Mucosa of rectum (tissue), 2 donors: ENCODE measurements at regions not wholly inside any gene's neighbourhood (a gene's known extent, or its start where the extent isn't known, plus 50 kb on each side); places are given as distances from the start of the nearest gene placed in this dataset.
"Not testable (repeated sequence)": the region's sequence is repeated elsewhere in the genome, so short reads cannot be mapped to it uniquely, and the experiment has no call there.

Experiments
- H3K27ac ChIP-seq, 2 donors: one replicate each; pipeline ENCODE4 v1.7.0; 2013; ENCODE audit warnings: inconsistent platforms in 2 of 2, low read depth in 2 of 2, low read length in 2 of 2
- H3K27me3 ChIP-seq, 2 donors: one replicate each; pipeline ENCODE4 v1.7.0; 2013; ENCODE audit warnings: low read length in 2 of 2; ENCODE audit not compliant: control insufficient read depth in 2 of 2, insufficient read depth in 2 of 2
- H3K36me3 ChIP-seq, 2 donors: one replicate each; pipeline ENCODE4 v1.7.0; 2013; ENCODE audit warnings: low read length in 2 of 2; ENCODE audit not compliant: control insufficient read depth in 2 of 2, insufficient read depth in 2 of 2
- H3K4me1 ChIP-seq, 2 donors: one replicate each; pipeline ENCODE4 v1.7.0; 2013; ENCODE audit warnings: low read length in 2 of 2, mild to moderate bottlenecking in 1 of 2; ENCODE audit not compliant: control insufficient read depth in 2 of 2, insufficient read depth in 2 of 2
- H3K4me3 ChIP-seq, 2 donors: one replicate each; pipeline ENCODE4 v1.7.0; 2013; ENCODE audit warnings: low read length in 2 of 2
- H3K9ac ChIP-seq, 2 donors: one replicate each; pipeline ENCODE4 v1.7.0; 2013; ENCODE audit warnings: low read length in 2 of 2, low read depth in 1 of 2, mild to moderate bottlenecking in 1 of 2
- H3K9me3 ChIP-seq, 2 donors: one replicate each; pipeline ENCODE4 v1.7.0; 2013; ENCODE audit warnings: low read length in 2 of 2; ENCODE audit not compliant: control insufficient read depth in 2 of 2
- donor health status: healthy.
- donor health status: Normal muscosa, but diverticular disease.

DNA sequence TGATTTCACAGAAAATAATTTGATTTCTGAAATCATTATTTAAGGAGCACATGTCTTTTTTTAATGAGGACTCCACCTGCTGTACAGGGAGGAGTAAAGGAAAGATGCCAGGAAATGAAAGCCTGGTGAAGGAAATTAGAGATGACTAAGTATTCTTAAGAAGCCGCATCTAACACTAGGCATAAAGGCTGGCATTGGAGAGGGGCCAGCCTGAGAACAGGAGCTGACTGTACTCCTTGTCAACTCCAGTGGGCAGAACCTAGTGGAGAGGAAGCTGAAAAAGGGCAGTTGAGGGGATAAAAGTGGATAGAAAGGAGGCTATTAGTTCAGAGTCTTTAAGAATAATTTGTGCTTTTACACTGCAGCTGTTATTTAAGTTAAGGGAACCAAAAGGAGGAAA is 393.0 kb downstream of the PPP1R2C start:
- H3K27ac ChIP-seq: no peak overlapping the region

DNA sequence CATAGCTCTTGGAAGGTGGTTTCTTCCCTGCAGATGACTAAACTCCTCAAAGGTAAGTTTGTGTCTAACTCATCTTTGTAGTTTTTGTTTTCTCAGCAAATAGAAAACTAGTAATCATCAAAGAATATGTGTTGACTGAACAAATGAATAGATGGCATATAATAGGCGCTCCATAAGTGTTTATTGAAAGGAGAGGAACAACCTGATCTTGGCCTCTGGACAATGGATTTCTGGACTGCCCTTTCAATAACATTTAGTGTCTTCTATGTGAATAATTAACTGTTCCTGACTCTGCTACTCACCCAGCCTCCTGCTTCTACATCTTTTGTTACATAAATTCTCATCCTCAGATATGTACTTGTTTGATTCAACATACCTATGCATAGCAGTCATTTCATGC is 399.1 kb downstream of the PPP1R2C start:
- peaks cover 0 to 4% of the 10 kb centered on the region in 2 donors for H3K27me3 ChIP-seq
- H3K4me1 ChIP-seq: no peaks in the 10 kb centered on the region
- no peak overlapping the region for H3K27ac ChIP-seq
- H3K4me3 ChIP-seq: no peak overlapping the region
- H3K36me3 ChIP-seq: no peaks in the 10 kb centered on the region
- no peak overlapping the region for H3K9ac ChIP-seq
- no peaks in the 10 kb centered on the region for H3K9me3 ChIP-seq

More for the DNA sequence above, 393.0 kb downstream of the PPP1R2C start:
- no peaks in the 10 kb centered on the region for H3K9me3 ChIP-seq
- H3K4me1 ChIP-seq: no peaks in the 10 kb centered on the region
- H3K9ac ChIP-seq: no peak overlapping the region
- H3K36me3 ChIP-seq: no peaks in the 10 kb centered on the region
- H3K27me3 ChIP-seq: peaks cover 0 to 4% of the 10 kb centered on the region in 2 donors
- no peak overlapping the region for H3K4me3 ChIP-seq

DNA sequence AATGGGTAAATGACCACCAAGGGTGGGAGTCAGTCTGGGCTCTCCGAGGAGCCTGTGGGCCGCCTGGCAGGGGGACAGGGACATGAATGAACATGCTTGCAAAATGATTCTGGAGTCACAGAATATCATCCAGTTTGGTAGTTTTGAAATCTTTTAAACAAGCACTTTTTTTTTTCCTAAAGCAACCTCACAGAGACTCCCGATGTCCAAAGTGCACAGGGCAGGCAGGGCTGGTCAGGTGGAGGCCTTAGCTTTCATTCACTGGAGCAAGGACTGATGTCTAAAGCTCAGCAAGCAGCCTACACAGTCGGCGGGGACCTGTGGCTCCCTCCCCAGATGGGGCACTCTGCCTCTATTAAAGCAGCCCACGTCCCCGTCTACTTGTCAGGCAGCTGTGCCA is 402.9 kb downstream of the PPP1R2C start:
- H3K36me3 ChIP-seq: no peaks in the 10 kb centered on the region
- H3K9me3 ChIP-seq: no peaks in the 10 kb centered on the region
- H3K4me3 ChIP-seq: no peak overlapping the region
- no peak overlapping the region for H3K9ac ChIP-seq
- H3K4me1 ChIP-seq: no peaks in the 10 kb centered on the region
- H3K27ac ChIP-seq: no peak overlapping the region
- H3K27me3 ChIP-seq: peaks cover 4 to 5% of the 10 kb centered on the region in 2 donors

DNA sequence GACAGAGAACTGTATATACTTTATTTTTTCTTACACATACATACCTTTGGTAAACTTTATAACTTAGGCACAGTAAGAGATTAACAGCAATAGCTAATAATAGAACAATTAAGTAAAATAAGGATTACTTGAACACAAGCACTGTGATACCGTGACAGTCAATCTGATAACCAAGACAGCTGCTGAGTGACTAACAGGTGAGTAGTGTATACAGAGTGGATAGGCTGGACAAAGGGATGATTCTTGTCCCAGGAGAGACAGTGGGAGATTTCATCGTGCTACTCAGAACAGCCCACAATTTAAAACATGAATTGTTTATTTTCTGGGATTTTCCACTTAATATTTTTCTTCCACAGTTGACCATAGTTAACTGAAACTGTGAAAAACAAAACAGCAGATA is 411.8 kb downstream of the PPP1R2C start:
- no peaks in the 10 kb centered on the region for H3K4me1 ChIP-seq
- H3K4me3 ChIP-seq: no peak overlapping the region
- no peaks in the 10 kb centered on the region for H3K36me3 ChIP-seq
- H3K9ac ChIP-seq: no peak overlapping the region
- no peak overlapping the region for H3K27ac ChIP-seq
- no peaks in the 10 kb centered on the region for H3K9me3 ChIP-seq
- H3K27me3 ChIP-seq: peaks cover 0 to 3% of the 10 kb centered on the region in 2 donors

DNA sequence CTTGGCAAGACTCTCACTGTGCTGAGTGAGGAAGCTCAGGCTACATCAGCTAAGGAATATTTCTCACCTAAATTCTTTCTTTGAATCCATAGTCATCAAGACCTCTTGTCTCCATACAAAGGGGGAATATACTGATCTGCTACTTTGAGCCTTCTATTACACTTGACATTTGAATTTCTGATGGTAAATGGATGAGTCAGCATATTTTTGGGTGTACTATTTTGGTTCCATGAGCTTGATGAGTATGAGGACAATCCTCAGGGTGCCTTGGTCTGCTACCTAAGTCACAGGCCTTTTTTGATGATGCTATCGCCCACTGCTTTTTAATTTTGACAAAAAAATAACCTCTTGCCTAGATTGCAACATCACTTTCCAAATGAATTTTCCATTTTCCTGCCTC is 415.7 kb downstream of the PPP1R2C start:
- Histone ChIP-seq H3K27ac (no peak overlapping the region), H3K9ac (no peak overlapping the region), H3K4me1 (no peaks in the 10 kb centered on the region), H3K9me3 (no peaks in the 10 kb centered on the region), H3K27me3 (peaks cover 0 to 3% of the 10 kb centered on the region in 2 donors), H3K36me3 (no peaks in the 10 kb centered on the region), H3K4me3 (no peak overlapping the region)

DNA sequence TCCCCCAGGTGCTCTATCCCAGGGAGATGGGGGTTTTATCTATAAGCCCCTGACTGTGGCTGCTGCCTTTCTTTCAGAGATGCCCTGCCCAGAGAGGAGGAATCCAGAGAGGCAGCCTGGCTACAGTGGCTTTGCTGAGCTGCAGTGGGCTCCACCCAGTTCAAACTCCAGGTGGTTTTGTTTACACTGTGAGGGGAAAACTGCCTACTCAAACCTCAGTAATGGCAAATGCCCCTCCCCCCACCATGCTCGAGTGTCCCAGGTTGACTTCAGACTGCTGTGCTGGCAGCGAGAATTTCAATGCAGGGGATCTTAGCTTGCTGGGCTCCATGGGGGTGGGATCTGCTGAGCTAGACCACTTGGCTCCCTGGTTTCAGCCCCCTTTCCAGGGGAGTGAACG is 419.6 kb upstream of the CASK start:
- H3K9ac ChIP-seq, H3K27me3 ChIP-seq, H3K36me3 ChIP-seq, H3K4me1 ChIP-seq, H3K27ac ChIP-seq, H3K9me3 ChIP-seq, H3K4me3 ChIP-seq: not testable (repeated sequence)
